MM.1S (cell line): ENCODE measurements at regions not wholly inside any gene's neighbourhood (a gene's known extent, or its start where the extent isn't known, plus 50 kb on each side); places are given as distances from the start of the nearest gene placed in this dataset.

ENCODE experiments used
- DNase-seq: peaks from one replicate; pipeline ENCODE4 v3.0.0-alpha.2; 2015
- H2AFZ ChIP-seq: fragments of 300-600 bp; sonication (generic); 2 replicates; pipeline ENCODE4 v1.6.0; 2016; ENCODE audit warnings: antibody characterized with exemption, low read length
- H3F3A ChIP-seq: fragments of 300-600 bp; sonication (generic); 2 replicates; pipeline ENCODE4 v1.6.1; 2016; ENCODE audit warnings: mild to moderate bottlenecking, antibody characterized with exemption, low read length, moderate library complexity, mixed read lengths; ENCODE audit not compliant: insufficient read depth
- H3K27ac ChIP-seq: fragments of 300-600 bp; sonication (generic); 2 replicates; pipeline ENCODE4 v1.5.1; 2016; ENCODE audit warnings: mild to moderate bottlenecking, low read length
- H3K27me3 ChIP-seq: fragments of 300-600 bp; sonication (generic); replicated peaks from 2 replicates; pipeline ENCODE4 v1.6.0; 2016; ENCODE audit warnings: low read length; ENCODE audit not compliant: insufficient read depth
- H3K36me3 ChIP-seq: fragments of 300-600 bp; sonication (generic); replicated peaks from 2 replicates; pipeline ENCODE4 v1.6.1; 2016; ENCODE audit warnings: mild to moderate bottlenecking, low read length, mixed read lengths; ENCODE audit not compliant: insufficient read depth
- H3K4me1 ChIP-seq: fragments of 300-600 bp; sonication (generic); 2 replicates; pipeline ENCODE4 v1.6.1; 2016; ENCODE audit warnings: low read length, mixed read lengths
- H3K4me2 ChIP-seq: fragments of 300-600 bp; sonication (generic); 2 replicates; pipeline ENCODE4 v1.6.0; 2016; ENCODE audit warnings: low read depth, low read length
- H3K4me3 ChIP-seq: fragments of 300-600 bp; sonication (generic); 2 replicates; pipeline ENCODE4 v1.5.1; 2016; ENCODE audit warnings: low read length, mixed read lengths
- H3K79me2 ChIP-seq: fragments of 300-600 bp; sonication (generic); 2 replicates; pipeline ENCODE4 v1.6.1; 2016; ENCODE audit warnings: mixed run types, low read length, mixed read lengths
- H3K9ac ChIP-seq: fragments of 300-600 bp; sonication (generic); 2 replicates; pipeline ENCODE4 v1.6.1; 2016; ENCODE audit warnings: low read length, mixed read lengths
- H3K9me2 ChIP-seq: fragments of 300-600 bp; sonication (generic); replicated peaks from 2 replicates; pipeline ENCODE4 v1.6.1; 2016; ENCODE audit warnings: mild to moderate bottlenecking, low read length, mixed read lengths; ENCODE audit not compliant: insufficient read depth
- H3K9me3 ChIP-seq: fragments of 300-600 bp; sonication (generic); replicated peaks from 2 replicates; pipeline ENCODE4 v1.6.1; 2016; ENCODE audit warnings: mild to moderate bottlenecking, low read length, mixed read lengths; ENCODE audit not compliant: insufficient read depth
- H4K20me1 ChIP-seq: fragments of 300-600 bp; sonication (generic); 2 replicates; pipeline ENCODE4 v1.6.1; 2016; ENCODE audit warnings: mild to moderate bottlenecking, low read length, moderate library complexity, mixed read lengths; ENCODE audit not compliant: insufficient read depth
- CTCF ChIP-seq: fragments of 300-600 bp; sonication (generic); IDR thresholded peaks from 2 replicates; pipeline ENCODE4 v1.5.1; 2016; ENCODE audit warnings: antibody characterized with exemption, low read length, mixed read lengths
- EZH2 ChIP-seq: fragments of 300-600 bp; sonication (generic); optimal IDR thresholded peaks from 2 replicates; pipeline ENCODE3; 2017; ENCODE audit warnings: low read depth, mild to moderate bottlenecking, antibody characterized with exemption, low read length, mixed read lengths
- EZH2phosphoT487 ChIP-seq: fragments of 300-600 bp; sonication (generic); IDR thresholded peaks from 2 replicates; pipeline ENCODE4 v1.6.1; 2018; ENCODE audit warnings: antibody characterized with exemption, low read length

GRCh38 chr3:106729481-106729880, 647.8 kb upstream of the CCDC54 start:
- Histone ChIP-seq H3K9me3 (no peaks in the 10 kb centered on the region), H3K4me3 (no peak overlapping the region), H3K27me3 (no peaks in the 10 kb centered on the region), H3K9ac (no peak overlapping the region), H3K4me1 (no peaks in the 10 kb centered on the region), H2AFZ (no peak overlapping the region), H3K79me2 (no peaks in the 10 kb centered on the region), H3K9me2 (no peaks in the 10 kb centered on the region), H3K4me2 (no peak overlapping the region), H3K27ac (no peak overlapping the region), H3F3A (no peaks in the 10 kb centered on the region), H4K20me1 (no peaks in the 10 kb centered on the region), H3K36me3 (no peaks in the 10 kb centered on the region)
- no peak for DNase-seq
- no peak for TF ChIP-seq EZH2
- TF ChIP-seq CTCF: no peak
- TF ChIP-seq EZH2phosphoT487: no peak

GRCh38 chr3:106731230-106731629, 646.0 kb upstream of the CCDC54 start:
- no peaks in the 10 kb centered on the region for H3K79me2 ChIP-seq
- no peaks in the 10 kb centered on the region for H3K4me1 ChIP-seq
- no peaks in the 10 kb centered on the region for H3F3A ChIP-seq
- H3K4me3 ChIP-seq: no peak overlapping the region
- H3K27ac ChIP-seq: no peak overlapping the region
- H3K27me3 ChIP-seq: no peaks in the 10 kb centered on the region
- DNase-seq: no peak
- H3K9me2 ChIP-seq: no peaks in the 10 kb centered on the region
- no peak overlapping the region for H3K9ac ChIP-seq
- H3K9me3 ChIP-seq: no peaks in the 10 kb centered on the region
- no peaks in the 10 kb centered on the region for H4K20me1 ChIP-seq
- H3K4me2 ChIP-seq: no peak overlapping the region
- H2AFZ ChIP-seq: no peak overlapping the region
- TF ChIP-seq EZH2 (no peak), CTCF (no peak), EZH2phosphoT487 (no peak)
- H3K36me3 ChIP-seq: no peaks in the 10 kb centered on the region

- no peak for TF ChIP-seq CTCF
- no peak for TF ChIP-seq EZH2phosphoT487
- TF ChIP-seq EZH2: no peak
- Histone ChIP-seq H4K20me1 (no peaks in the 10 kb centered on the region), H3K27me3 (no peaks in the 10 kb centered on the region), H2AFZ (no peak overlapping the region), H3K9ac (no peak overlapping the region), H3K9me2 (no peaks in the 10 kb centered on the region), H3K4me2 (no peak overlapping the region), H3F3A (no peaks in the 10 kb centered on the region), H3K4me1 (no peaks in the 10 kb centered on the region), H3K27ac (no peak overlapping the region), H3K36me3 (no peaks in the 10 kb centered on the region), H3K79me2 (no peaks in the 10 kb centered on the region), H3K4me3 (no peak overlapping the region), H3K9me3 (no peaks in the 10 kb centered on the region)
- DNase-seq: no peak
Measured at GRCh38 chr3:106734712-106735111, 642.5 kb upstream of the CCDC54 start.
